Nephron progenitor cell (in vitro differentiated cells): ENCODE measurements at regions not wholly inside any gene's neighbourhood (a gene's known extent, or its start where the extent isn't known, plus 50 kb on each side); places are given as distances from the start of the nearest gene placed in this dataset.
A peak's percentile ranks its signal among the peaks of the same experiment; 100 is the strongest.
"Not testable (repeated sequence)": the region's sequence is repeated elsewhere in the genome, so short reads cannot be mapped to it uniquely, and the experiment has no call there.

Experiments used
- DNase-seq: peaks from one replicate; pipeline ENCODE4 v3.0.0; 2021
- H3K27ac Mint-ChIP-seq: 2 replicates; pipeline ENCODE4 v1.8.0; 2021; ENCODE audit warnings: mild to moderate bottlenecking, moderate library complexity, mixed read lengths
- H3K27me3 Mint-ChIP-seq: 2 replicates; pipeline ENCODE4 v1.8.0; 2021; ENCODE audit warnings: mild to moderate bottlenecking, low read depth, mixed read lengths; ENCODE audit not compliant: poor library complexity
- H3K36me3 Mint-ChIP-seq: 2 replicates; pipeline ENCODE4 v1.8.0; 2021; ENCODE audit warnings: low read depth, mixed read lengths
- H3K4me1 Mint-ChIP-seq: 2 replicates; pipeline ENCODE4 v1.8.0; 2021; ENCODE audit warnings: mixed read lengths
- H3K4me3 Mint-ChIP-seq: 2 replicates; pipeline ENCODE4 v1.8.0; 2021; ENCODE audit warnings: mild to moderate bottlenecking, moderate library complexity, mixed read lengths
- H3K9me3 Mint-ChIP-seq: 2 replicates; pipeline ENCODE4 v1.8.0; 2021; ENCODE audit warnings: mild to moderate bottlenecking, moderate library complexity, mixed read lengths
- TF ChIP-seq, protein P1 (sequence below): fragments of 200-600 bp; sonication (generic); IDR thresholded peaks from 2 replicates; pipeline ENCODE4 v1.5.0; 2021; ENCODE audit warnings: antibody characterized with exemption

DNA sequence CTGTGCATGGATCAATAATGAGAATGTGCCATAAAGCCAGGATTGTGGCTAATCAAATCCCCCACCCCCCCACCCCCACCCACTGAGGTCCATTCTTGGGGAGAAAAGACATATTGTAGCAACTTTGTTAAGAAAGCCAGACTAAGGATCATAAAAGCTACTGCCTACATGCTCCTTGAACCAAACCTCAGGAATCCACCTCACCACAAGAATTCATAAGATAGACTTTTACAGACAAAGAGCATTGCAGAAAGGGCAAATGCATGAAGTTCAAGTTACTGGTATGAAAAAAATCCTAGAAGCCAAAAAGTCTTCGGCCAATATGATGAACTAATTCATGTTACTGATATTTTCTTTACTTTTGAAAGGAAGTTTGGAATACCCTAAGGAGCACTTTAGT, 187.9 kb upstream of the ARID1B start:
- Mint-ChIP-seq H3K4me3 (no peak overlapping the region), H3K27me3 (peaks cover 11% of the 10 kb centered on the region), H3K4me1 (no peaks in the 10 kb centered on the region), H3K9me3 (no peaks in the 10 kb centered on the region), H3K27ac (no peak overlapping the region), H3K36me3 (no peaks in the 10 kb centered on the region)
- DNase-seq: no peak
- TF ChIP-seq, protein P1, sequence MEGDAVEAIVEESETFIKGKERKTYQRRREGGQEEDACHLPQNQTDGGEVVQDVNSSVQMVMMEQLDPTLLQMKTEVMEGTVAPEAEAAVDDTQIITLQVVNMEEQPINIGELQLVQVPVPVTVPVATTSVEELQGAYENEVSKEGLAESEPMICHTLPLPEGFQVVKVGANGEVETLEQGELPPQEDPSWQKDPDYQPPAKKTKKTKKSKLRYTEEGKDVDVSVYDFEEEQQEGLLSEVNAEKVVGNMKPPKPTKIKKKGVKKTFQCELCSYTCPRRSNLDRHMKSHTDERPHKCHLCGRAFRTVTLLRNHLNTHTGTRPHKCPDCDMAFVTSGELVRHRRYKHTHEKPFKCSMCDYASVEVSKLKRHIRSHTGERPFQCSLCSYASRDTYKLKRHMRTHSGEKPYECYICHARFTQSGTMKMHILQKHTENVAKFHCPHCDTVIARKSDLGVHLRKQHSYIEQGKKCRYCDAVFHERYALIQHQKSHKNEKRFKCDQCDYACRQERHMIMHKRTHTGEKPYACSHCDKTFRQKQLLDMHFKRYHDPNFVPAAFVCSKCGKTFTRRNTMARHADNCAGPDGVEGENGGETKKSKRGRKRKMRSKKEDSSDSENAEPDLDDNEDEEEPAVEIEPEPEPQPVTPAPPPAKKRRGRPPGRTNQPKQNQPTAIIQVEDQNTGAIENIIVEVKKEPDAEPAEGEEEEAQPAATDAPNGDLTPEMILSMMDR: no peak

DNA sequence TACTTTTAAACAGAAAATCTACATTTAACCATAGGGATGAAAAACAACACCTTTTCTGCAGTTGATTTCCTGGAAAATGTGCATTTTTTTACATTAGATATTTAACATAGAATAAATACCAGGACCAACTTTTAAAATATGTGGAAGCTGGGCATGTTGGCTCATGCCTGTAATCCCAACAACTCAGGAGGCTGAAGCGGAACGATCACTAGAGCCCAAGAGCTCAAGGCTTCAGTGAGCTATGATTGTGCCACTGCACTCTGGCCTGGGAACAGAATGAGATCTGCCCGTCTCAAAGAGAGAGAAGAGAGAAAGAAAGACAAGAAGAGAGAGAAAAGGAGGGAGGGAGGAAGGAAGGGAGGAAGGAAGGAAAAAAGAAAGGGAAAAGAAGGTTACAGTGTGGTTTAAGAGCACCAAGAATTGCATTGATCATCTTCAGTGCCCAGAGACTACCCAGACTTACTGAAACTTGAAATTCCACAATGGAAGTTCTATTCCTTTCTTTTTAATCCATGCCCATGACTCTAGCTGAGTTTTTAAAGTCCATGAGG, 189.4 kb upstream of the ARID1B start:
- no peaks in the 10 kb centered on the region for H3K4me1 Mint-ChIP-seq
- no peak for DNase-seq
- no peaks in the 10 kb centered on the region for H3K36me3 Mint-ChIP-seq
- H3K4me3 Mint-ChIP-seq: no peak overlapping the region
- no peaks in the 10 kb centered on the region for H3K9me3 Mint-ChIP-seq
- peaks cover 11% of the 10 kb centered on the region for H3K27me3 Mint-ChIP-seq
- TF ChIP-seq, protein P1: no peak
- H3K27ac Mint-ChIP-seq: peak overlapping the region; percentile 26

DNA sequence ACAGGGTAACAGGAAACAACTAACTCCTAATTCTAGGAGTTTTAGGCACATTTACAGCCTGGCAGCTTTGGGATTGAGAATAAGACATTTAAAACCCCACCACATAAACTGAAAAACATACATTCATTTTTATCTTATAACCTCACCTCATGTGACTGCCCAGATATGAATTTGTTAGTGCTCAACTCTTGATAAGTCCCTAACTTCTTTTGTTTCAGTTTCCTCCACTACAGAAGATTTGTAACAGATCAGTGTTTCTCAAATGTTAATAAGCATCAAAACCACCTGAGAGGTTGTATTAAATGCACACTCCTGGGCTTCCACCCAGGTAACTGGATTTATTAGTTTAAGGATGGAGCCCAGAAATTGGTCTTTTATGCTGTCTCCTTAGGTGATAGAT, 190.1 kb upstream of the ARID1B start:
- Mint-ChIP-seq H3K9me3 (no peaks in the 10 kb centered on the region), H3K27me3 (peaks cover 7% of the 10 kb centered on the region), H3K4me3 (no peak overlapping the region), H3K27ac (no peak overlapping the region), H3K36me3 (no peaks in the 10 kb centered on the region), H3K4me1 (no peaks in the 10 kb centered on the region)
- TF ChIP-seq, protein P1: no peak
- no peak for DNase-seq

DNA sequence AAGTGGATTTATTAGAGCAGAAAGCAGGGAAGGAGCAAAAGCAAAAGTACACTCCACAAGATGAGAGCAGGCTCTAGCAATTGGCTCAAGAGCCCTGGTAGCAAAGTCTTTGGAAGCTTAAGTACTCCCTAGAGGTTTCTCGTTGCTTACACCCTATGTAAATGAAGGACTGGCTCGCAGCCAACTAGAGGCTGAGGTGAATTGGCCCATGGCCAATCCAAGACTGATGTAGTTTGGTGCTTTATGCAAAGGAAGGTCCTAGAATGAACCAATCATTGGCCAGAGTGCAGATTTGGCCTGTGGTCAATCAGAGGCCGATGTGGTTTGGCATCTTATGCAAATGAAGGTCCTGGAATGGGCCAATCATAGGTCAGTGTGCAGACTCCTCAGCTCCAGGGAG, 191.3 kb upstream of the ARID1B start:
- TF ChIP-seq, protein P1: no peak
- H3K27me3 Mint-ChIP-seq: peaks cover 10% of the 10 kb centered on the region

DNA sequence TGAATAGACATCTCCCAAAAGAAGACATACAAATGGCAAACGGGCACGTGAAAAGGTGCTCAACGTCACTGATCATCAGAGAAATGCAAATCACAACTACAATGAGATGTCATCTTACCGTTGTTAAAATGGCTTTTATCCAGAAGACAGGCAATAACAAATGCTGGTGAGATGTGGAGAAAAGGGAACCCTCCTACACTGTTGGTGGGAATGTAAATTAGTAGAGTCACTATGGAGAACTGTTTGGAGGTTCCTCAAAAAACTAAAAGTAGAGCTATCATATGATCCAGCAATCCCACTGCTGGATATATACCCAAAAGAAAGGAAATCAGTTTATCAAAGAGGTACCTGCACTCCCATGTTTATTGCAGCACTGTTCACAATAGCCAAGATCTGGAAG, 193.1 kb upstream of the ARID1B start:
- not testable (repeated sequence) for H3K4me3 Mint-ChIP-seq, DNase-seq, H3K27me3 Mint-ChIP-seq, H3K36me3 Mint-ChIP-seq, H3K27ac Mint-ChIP-seq, H3K4me1 Mint-ChIP-seq
- peaks cover 22% of the 10 kb centered on the region for H3K9me3 Mint-ChIP-seq

More for the DNA sequence above, 191.3 kb upstream of the ARID1B start:
- H3K4me3 Mint-ChIP-seq: no peak overlapping the region
- no peak overlapping the region for H3K27ac Mint-ChIP-seq
- H3K36me3 Mint-ChIP-seq: no peaks in the 10 kb centered on the region
- no peak for DNase-seq
- no peaks in the 10 kb centered on the region for H3K4me1 Mint-ChIP-seq
- H3K9me3 Mint-ChIP-seq: peaks cover 7% of the 10 kb centered on the region

DNA sequence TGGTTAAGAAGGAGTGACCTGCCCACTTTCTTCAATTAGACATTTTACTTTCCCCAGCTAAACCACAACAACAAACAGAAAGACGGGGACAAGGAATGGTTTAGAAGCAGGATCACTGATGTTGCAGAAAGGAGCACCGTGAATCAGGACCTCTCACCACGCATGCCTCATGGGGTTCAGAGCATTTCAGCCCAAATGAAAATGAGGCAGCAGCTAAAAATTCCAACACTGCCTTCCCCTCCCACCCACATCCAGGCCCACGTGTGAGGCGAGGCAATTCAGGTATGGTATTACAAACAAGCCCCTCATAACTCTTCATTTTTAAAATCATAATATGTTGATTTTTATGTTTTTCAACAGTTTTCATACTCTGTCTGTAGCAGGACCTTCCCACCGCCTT, 194.1 kb upstream of the ARID1B start:
- Mint-ChIP-seq H3K4me3 (no peak overlapping the region), H3K36me3 (no peaks in the 10 kb centered on the region), H3K27ac (no peak overlapping the region), H3K4me1 (no peaks in the 10 kb centered on the region), H3K27me3 (peaks cover 10% of the 10 kb centered on the region), H3K9me3 (peaks cover 33% of the 10 kb centered on the region)
- TF ChIP-seq, protein P1: no peak
- no peak for DNase-seq
